ENCODE measurements at regions not wholly inside any gene's neighbourhood (a gene's known extent, or its start where the extent isn't known, plus 50 kb on each side); places are given as distances from the start of the nearest gene placed in this dataset.

DNA sequence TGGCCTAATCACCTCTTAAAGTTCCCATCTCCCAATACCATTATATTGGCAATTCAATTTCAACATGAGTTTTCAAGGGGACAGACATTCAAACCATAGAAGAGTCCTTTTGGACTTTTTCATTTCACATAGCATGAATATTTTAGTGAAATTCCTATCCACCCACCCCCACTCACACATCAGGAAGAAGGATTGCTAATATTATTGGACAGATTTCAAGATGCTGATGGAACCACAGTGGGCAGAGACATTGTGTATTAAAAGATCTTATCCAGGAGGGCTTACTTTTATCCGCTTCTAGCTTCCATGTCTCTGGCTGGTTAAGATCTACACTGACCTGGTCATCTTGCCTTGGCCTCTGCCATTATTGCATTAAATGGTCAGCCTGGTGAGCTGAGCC is 297.4 kb upstream of the ACVR2A start:
- WGBS (ENCODE audit: extremely low coverage, insufficient read length, low lambda C conversion rate): no CpG with 5 or more reads among the region's 1 CpG
- no peak overlapping the region for H2BK12ac ChIP-seq (ENCODE audit: insufficient read length, low read depth, low read length)
- H2AK5ac ChIP-seq (ENCODE audit: insufficient read length, low read length): no peak overlapping the region
- H3K4me1 ChIP-seq (ENCODE audit: insufficient read depth, low read length): no peaks in the 10 kb centered on the region
- H3K9me3 Mint-ChIP-seq: 0 out of 5 replicates have a peak, but pooled peaks cover 0 to 2% of the 10 kb centered on the region in 2 experiments
- no peaks in the 10 kb centered on the region for H3K79me2 ChIP-seq (ENCODE audit: insufficient read depth, low read length)
- no peak overlapping the region for H4K5ac ChIP-seq (ENCODE audit: insufficient read length, low read depth, low read length)
- H2AFZ ChIP-seq (ENCODE audit: low read length): no peak overlapping the region
- H2BK5ac ChIP-seq (ENCODE audit: insufficient read length, low read length): no peak overlapping the region
- H3K14ac ChIP-seq (ENCODE audit: insufficient read depth, low read length): no peak overlapping the region
- H3K56ac ChIP-seq (ENCODE audit: insufficient read length, low read depth, low read length): no peak overlapping the region
- TF ChIP-seq, protein P1, sequence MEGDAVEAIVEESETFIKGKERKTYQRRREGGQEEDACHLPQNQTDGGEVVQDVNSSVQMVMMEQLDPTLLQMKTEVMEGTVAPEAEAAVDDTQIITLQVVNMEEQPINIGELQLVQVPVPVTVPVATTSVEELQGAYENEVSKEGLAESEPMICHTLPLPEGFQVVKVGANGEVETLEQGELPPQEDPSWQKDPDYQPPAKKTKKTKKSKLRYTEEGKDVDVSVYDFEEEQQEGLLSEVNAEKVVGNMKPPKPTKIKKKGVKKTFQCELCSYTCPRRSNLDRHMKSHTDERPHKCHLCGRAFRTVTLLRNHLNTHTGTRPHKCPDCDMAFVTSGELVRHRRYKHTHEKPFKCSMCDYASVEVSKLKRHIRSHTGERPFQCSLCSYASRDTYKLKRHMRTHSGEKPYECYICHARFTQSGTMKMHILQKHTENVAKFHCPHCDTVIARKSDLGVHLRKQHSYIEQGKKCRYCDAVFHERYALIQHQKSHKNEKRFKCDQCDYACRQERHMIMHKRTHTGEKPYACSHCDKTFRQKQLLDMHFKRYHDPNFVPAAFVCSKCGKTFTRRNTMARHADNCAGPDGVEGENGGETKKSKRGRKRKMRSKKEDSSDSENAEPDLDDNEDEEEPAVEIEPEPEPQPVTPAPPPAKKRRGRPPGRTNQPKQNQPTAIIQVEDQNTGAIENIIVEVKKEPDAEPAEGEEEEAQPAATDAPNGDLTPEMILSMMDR (conservative IDR thresholded peaks at IDR 0.05): no peak
- H3K4me3 Mint-ChIP-seq: no peak overlapping the region
- no peaks in the 10 kb centered on the region for H3K36me3 Mint-ChIP-seq (ENCODE audit: insufficient read depth in 1 of 3, low read depth in 3 of 3)
- H3K79me1 ChIP-seq (ENCODE audit: insufficient read depth, low read depth, low read length, poor library complexity, severe bottlenecking): no peaks in the 10 kb centered on the region
- H3T11ph ChIP-seq (ENCODE audit: low read length): no peak overlapping the region
- H4K91ac ChIP-seq (ENCODE audit: insufficient read length, low read depth, low read length): no peak overlapping the region
- no peak overlapping the region for H3K4me2 ChIP-seq (ENCODE audit: insufficient read depth, insufficient read length, low read length)
- no peaks in the 10 kb centered on the region for H3K23me2 ChIP-seq (ENCODE audit: insufficient read length, low read depth, low read length, poor library complexity, severe bottlenecking)
- no peak overlapping the region for H4K8ac ChIP-seq (replicated peaks; ENCODE audit: insufficient read length, low read depth, low read length)
- no peak overlapping the region for H2BK120ac ChIP-seq (ENCODE audit: low read depth, low read length, poor library complexity, severe bottlenecking)
- H3K4ac ChIP-seq (ENCODE audit: low read depth, low read length): no peak overlapping the region
- H3K9me3 ChIP-seq (ENCODE audit: control insufficient read depth, low read depth, low read length): no peaks in the 10 kb centered on the region
- H3K27me3 Mint-ChIP-seq (ENCODE audit: low read depth): no peaks in the 10 kb centered on the region
- no peak overlapping the region for H2BK20ac ChIP-seq (ENCODE audit: low read depth, low read length, poor library complexity, severe bottlenecking)
- H3K27me3 ChIP-seq (ENCODE audit: insufficient read depth, low read length): no peaks in the 10 kb centered on the region
- no peak overlapping the region for H3K9ac ChIP-seq (ENCODE audit: extremely low read depth, insufficient read length, low read length)
- DNase-seq: no peak
- H2BK15ac ChIP-seq (ENCODE audit: low read depth, low read length): no peak overlapping the region
- no peaks in the 10 kb centered on the region for H3K4me1 Mint-ChIP-seq
- H3K27ac Mint-ChIP-seq: peak overlapping the region in 1 of 3 experiments; percentile 29; a peak in 1 of 7 replicates
- no peak overlapping the region for H3K23ac ChIP-seq (ENCODE audit: insufficient read length, low read depth, low read length)
- H4K20me1 ChIP-seq (ENCODE audit: control insufficient read depth, insufficient read depth, insufficient read length): no peaks in the 10 kb centered on the region
- H3K18ac ChIP-seq (ENCODE audit: insufficient read length, low read depth, low read length): no peak overlapping the region
- no peak overlapping the region for H3K27ac ChIP-seq (ENCODE audit: insufficient read length, low read depth, low read length)
